ENCODE measurements at regions not wholly inside any gene's neighbourhood (a gene's known extent, or its start where the extent isn't known, plus 50 kb on each side); places are given as distances from the start of the nearest gene placed in this dataset.

GRCh38 chr6:62914530-62914929 lies 296.7 kb upstream of the FKBP1C start:
- no peak for DNase-seq
- no peaks in the 10 kb centered on the region for H3K4me1 Mint-ChIP-seq (ENCODE audit: low read depth)
- no peaks in the 10 kb centered on the region for H3K36me3 Mint-ChIP-seq (ENCODE audit: low read depth)
- no peaks in the 10 kb centered on the region for H3K27me3 Mint-ChIP-seq (ENCODE audit: insufficient read depth)
- H3K4me3 Mint-ChIP-seq: no peak overlapping the region
- H3K27ac Mint-ChIP-seq: no peak overlapping the region
- TF ChIP-seq CTCF (IDR thresholded peaks at IDR 0.05): no peak
- peaks cover 25% of the 10 kb centered on the region for H3K9me3 Mint-ChIP-seq

GRCh38 chr6:62923728-62924127 lies 287.5 kb upstream of the FKBP1C start:
- no peak overlapping the region for H3K4me3 Mint-ChIP-seq
- H3K9me3 Mint-ChIP-seq: peaks cover 25% of the 10 kb centered on the region
- TF ChIP-seq CTCF (IDR thresholded peaks at IDR 0.05): no peak
- H3K4me1 Mint-ChIP-seq (ENCODE audit: low read depth): no peaks in the 10 kb centered on the region
- peaks cover 2% of the 10 kb centered on the region; the same call in 1 of the 2 replicates for H3K27me3 Mint-ChIP-seq (ENCODE audit: insufficient read depth)
- H3K36me3 Mint-ChIP-seq (ENCODE audit: low read depth): no peaks in the 10 kb centered on the region
- no peak for DNase-seq
- no peak overlapping the region for H3K27ac Mint-ChIP-seq

GRCh38 chr6:62940848-62941247 lies 270.4 kb upstream of the FKBP1C start:
- Mint-ChIP-seq H3K27me3 (ENCODE audit: insufficient read depth) (no peaks in the 10 kb centered on the region; the same call in 1 of the 2 replicates), H3K9me3 (peaks cover 48% of the 10 kb centered on the region), H3K27ac (no peak overlapping the region), H3K36me3 (ENCODE audit: low read depth) (no peaks in the 10 kb centered on the region), H3K4me3 (no peak overlapping the region), H3K4me1 (ENCODE audit: low read depth) (no peaks in the 10 kb centered on the region)
- no peak for DNase-seq
- no peak for TF ChIP-seq CTCF (IDR thresholded peaks at IDR 0.05)

GRCh38 chr6:62942000-62942399 lies 269.3 kb upstream of the FKBP1C start:
- H3K9me3 Mint-ChIP-seq: peaks cover 47% of the 10 kb centered on the region
- no peak overlapping the region for H3K27ac Mint-ChIP-seq
- DNase-seq: no peak
- H3K36me3 Mint-ChIP-seq (ENCODE audit: low read depth): no peaks in the 10 kb centered on the region
- no peak for TF ChIP-seq CTCF (IDR thresholded peaks at IDR 0.05)
- H3K27me3 Mint-ChIP-seq (ENCODE audit: insufficient read depth): no peaks in the 10 kb centered on the region; the same call in 1 of the 2 replicates
- H3K4me1 Mint-ChIP-seq (ENCODE audit: low read depth): no peaks in the 10 kb centered on the region
- H3K4me3 Mint-ChIP-seq: no peak overlapping the region

- no peak overlapping the region for H3K27ac Mint-ChIP-seq
- H3K4me3 Mint-ChIP-seq: no peak overlapping the region
- TF ChIP-seq CTCF (IDR thresholded peaks at IDR 0.05): no peak
- H3K27me3 Mint-ChIP-seq (ENCODE audit: insufficient read depth): no peaks in the 10 kb centered on the region
- no peaks in the 10 kb centered on the region for H3K4me1 Mint-ChIP-seq (ENCODE audit: low read depth)
- no peak for DNase-seq
- peaks cover 6% of the 10 kb centered on the region; the same call in 1 of the 2 replicates for H3K9me3 Mint-ChIP-seq
- H3K36me3 Mint-ChIP-seq (ENCODE audit: low read depth): no peaks in the 10 kb centered on the region; the same call in 1 of the 2 replicates
These were observed 242.4 kb upstream of the FKBP1C start for GRCh38 chr6:62968834-62969233.

All from HFFc6 (cell line).